ENCODE measurements at regions not wholly inside any gene's neighbourhood (a gene's known extent, or its start where the extent isn't known, plus 50 kb on each side); places are given as distances from the start of the nearest gene placed in this dataset.

GRCh38 chr7:51446356-51446755, 129.7 kb upstream of the COBL start:
- Histone ChIP-seq H3K36me3 (no peaks in the 10 kb centered on the region), H3K4me3 (no peak overlapping the region), H3K4me1 (no peaks in the 10 kb centered on the region), H3K9me3 (peaks cover 0 to 6% (median 2%) of the 10 kb centered on the region in 4 donors), H3K27ac (no peak overlapping the region), H3K27me3 (peaks cover 0 to 8% (median 0%) of the 10 kb centered on the region in 3 donors)
- no peak for DNase-seq
- TF ChIP-seq POLR2AphosphoS5 (IDR thresholded peaks at IDR 0.05) (no peak), EP300 (IDR thresholded peaks at IDR 0.05) (no peak), POLR2A (IDR thresholded peaks at IDR 0.05) (no peak)
- WGBS, 5 donors, result 47 to 59% (median 55%) methylated on average over 9 to 11 of the region's 11 CpGs
- intact Hi-C loops (cut with DNase I; ENCODE audit: low total_unique reads), result no loop called here

- DNase-seq, result no peak
- peaks cover 0 to 8% (median 0%) of the 10 kb centered on the region in 3 donors for H3K27me3 ChIP-seq
- no peak overlapping the region for H3K4me3 ChIP-seq
- whole genome bisulfite sequencing, 5 donors, result 20 to 44% (median 36%) methylated on average over 1 of the region's 1 CpG
- no peaks in the 10 kb centered on the region for H3K4me1 ChIP-seq
- TF ChIP-seq, protein P1, sequence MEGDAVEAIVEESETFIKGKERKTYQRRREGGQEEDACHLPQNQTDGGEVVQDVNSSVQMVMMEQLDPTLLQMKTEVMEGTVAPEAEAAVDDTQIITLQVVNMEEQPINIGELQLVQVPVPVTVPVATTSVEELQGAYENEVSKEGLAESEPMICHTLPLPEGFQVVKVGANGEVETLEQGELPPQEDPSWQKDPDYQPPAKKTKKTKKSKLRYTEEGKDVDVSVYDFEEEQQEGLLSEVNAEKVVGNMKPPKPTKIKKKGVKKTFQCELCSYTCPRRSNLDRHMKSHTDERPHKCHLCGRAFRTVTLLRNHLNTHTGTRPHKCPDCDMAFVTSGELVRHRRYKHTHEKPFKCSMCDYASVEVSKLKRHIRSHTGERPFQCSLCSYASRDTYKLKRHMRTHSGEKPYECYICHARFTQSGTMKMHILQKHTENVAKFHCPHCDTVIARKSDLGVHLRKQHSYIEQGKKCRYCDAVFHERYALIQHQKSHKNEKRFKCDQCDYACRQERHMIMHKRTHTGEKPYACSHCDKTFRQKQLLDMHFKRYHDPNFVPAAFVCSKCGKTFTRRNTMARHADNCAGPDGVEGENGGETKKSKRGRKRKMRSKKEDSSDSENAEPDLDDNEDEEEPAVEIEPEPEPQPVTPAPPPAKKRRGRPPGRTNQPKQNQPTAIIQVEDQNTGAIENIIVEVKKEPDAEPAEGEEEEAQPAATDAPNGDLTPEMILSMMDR (IDR thresholded peaks at IDR 0.05), result no peak
- TF ChIP-seq POLR2A (IDR thresholded peaks at IDR 0.05) (no peak), POLR2AphosphoS5 (IDR thresholded peaks at IDR 0.05) (no peak), EP300 (IDR thresholded peaks at IDR 0.05) (no peak)
- no peak overlapping the region for H3K27ac ChIP-seq
- H3K9me3 ChIP-seq, result peaks cover 0 to 6% (median 2%) of the 10 kb centered on the region in 4 donors
- intact Hi-C loops (cut with DNase I; ENCODE audit: low total_unique reads), result no loop called here
- no peaks in the 10 kb centered on the region for H3K36me3 ChIP-seq
These were observed 128.3 kb upstream of the COBL start for GRCh38 chr7:51444936-51445335.

DNA sequence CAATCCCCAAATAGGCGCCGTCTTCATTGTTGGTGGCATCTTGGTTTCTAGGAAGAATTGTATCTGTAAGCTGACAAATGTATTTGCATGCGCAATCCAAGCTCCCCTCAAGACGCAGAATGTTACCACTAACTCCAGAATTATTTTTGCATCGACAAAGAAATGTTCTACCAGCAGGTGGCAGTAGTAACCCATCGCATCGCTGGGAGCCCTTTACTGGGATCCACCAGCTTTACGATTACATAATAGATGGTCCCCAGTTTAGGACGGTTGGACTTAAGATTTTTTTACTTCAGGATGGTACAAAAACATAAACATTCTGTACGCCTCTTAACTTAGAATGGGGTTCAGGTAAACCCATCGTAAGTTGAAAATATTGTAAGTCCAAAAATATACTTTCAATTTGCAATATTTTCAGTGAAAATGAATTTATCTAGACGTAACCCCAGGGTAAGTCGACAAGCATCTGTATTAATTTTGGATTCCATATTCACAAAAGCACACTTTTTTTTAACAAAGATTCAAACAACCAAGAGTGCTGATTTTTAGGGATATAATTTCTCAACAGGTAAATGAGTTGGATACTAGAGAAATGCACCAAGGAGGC, 114.0 kb upstream of the COBL start:
- no peaks in the 10 kb centered on the region for H3K36me3 ChIP-seq
- peaks cover 0 to 6% (median 2%) of the 10 kb centered on the region in 4 donors for H3K4me1 ChIP-seq
- H3K27ac ChIP-seq, result no peak overlapping the region
- intact Hi-C loops (cut with DNase I; ENCODE audit: low total_unique reads), result no loop called here
- peak in 1 of 2 donors; percentile 79 for DNase-seq
- WGBS, 5 donors, result 17 to 24% (median 20%) methylated on average over 13 of the region's 13 CpGs
- H3K4me3 ChIP-seq, result no peak overlapping the region
- H3K27me3 ChIP-seq, result peaks cover 0 to 9% (median 6%) of the 10 kb centered on the region in 3 donors
- TF ChIP-seq POLR2A (IDR thresholded peaks at IDR 0.05) (no peak), POLR2AphosphoS5 (IDR thresholded peaks at IDR 0.05) (no peak), EP300 (IDR thresholded peaks at IDR 0.05) (no peak)
- TF ChIP-seq, protein P1 (IDR thresholded peaks at IDR 0.05), result peak in 5 of 7 experiments; percentile 15 to 85 (median 57)
- no peaks in the 10 kb centered on the region for H3K9me3 ChIP-seq

GRCh38 chr7:51428217-51428887, 111.7 kb upstream of the COBL start:
- TF ChIP-seq POLR2A (IDR thresholded peaks at IDR 0.05) (no peak), POLR2AphosphoS5 (IDR thresholded peaks at IDR 0.05) (no peak), EP300 (IDR thresholded peaks at IDR 0.05) (no peak)
- TF ChIP-seq, protein P1 (IDR thresholded peaks at IDR 0.05), result no peak

More at GRCh38 chr7:51428217-51428887, 111.7 kb upstream of the COBL start:
- H3K36me3 ChIP-seq, result no peaks in the 10 kb centered on the region
- peak in 1 of 2 donors; percentile 28 for DNase-seq
- peaks cover 0 to 6% (median 2%) of the 10 kb centered on the region in 4 donors for H3K4me1 ChIP-seq
- 70 to 88% (median 80%) methylated on average over 8 of the region's 8 CpGs for WGBS, 5 donors
- no peak overlapping the region for H3K27ac ChIP-seq
- peaks cover 0 to 9% (median 6%) of the 10 kb centered on the region in 3 donors for H3K27me3 ChIP-seq
- intact Hi-C loops (cut with DNase I; ENCODE audit: low total_unique reads), result no loop called here
- H3K4me3 ChIP-seq, result no peak overlapping the region
- no peaks in the 10 kb centered on the region for H3K9me3 ChIP-seq
